Keratinocyte (primary cell): ENCODE measurements at regions not wholly inside any gene's neighbourhood (a gene's known extent, or its start where the extent isn't known, plus 50 kb on each side); places are given as distances from the start of the nearest gene placed in this dataset.

Experiments
- DNase-seq: peaks from one replicate; pipeline ENCODE4 v3.0.0-alpha.2; 2011; ENCODE audit warnings: low read depth, missing footprints, low spot score
- FAIRE-seq: peaks from 2 replicates; lab custom pipeline; 2011; peaks lifted over from hg19 to GRCh38; lab: Jason Lieb, UNC
- H2AFZ ChIP-seq: 2 replicates; pipeline ENCODE4 v1.6.0; 2012; ENCODE audit warnings: low read length, control low read depth, inconsistent platforms; ENCODE audit not compliant: control insufficient read depth
- H3K27ac ChIP-seq: 2 replicates; pipeline ENCODE4 v1.5.1; 2011; ENCODE audit warnings: low read length; ENCODE audit not compliant: control insufficient read depth, insufficient read depth
- H3K27me3 ChIP-seq: 3 replicates; pipeline ENCODE4 v1.6.0; 2011; ENCODE audit warnings: low read length; ENCODE audit not compliant: control insufficient read depth, insufficient read depth; ENCODE audit errors: extremely low read depth
- H3K36me3 ChIP-seq, 2 experiments: 2 replicates in 1 of 2; 3 replicates in 1 of 2; pipeline ENCODE4 v1.5.1; 2011; ENCODE audit warnings: low read length in 2 of 2, mild to moderate bottlenecking in 1 of 2; ENCODE audit not compliant: control insufficient read depth in 2 of 2, insufficient read depth in 2 of 2; ENCODE audit errors: extremely low read depth in 1 of 2
- H3K4me1 ChIP-seq: 3 replicates; pipeline ENCODE4 v1.5.1; 2011; ENCODE audit warnings: low read length; ENCODE audit not compliant: control insufficient read depth, insufficient read depth; ENCODE audit errors: extremely low read depth
- H3K4me2 ChIP-seq: 3 replicates; pipeline ENCODE4 v1.6.0; 2011; ENCODE audit warnings: low read depth, low read length; ENCODE audit not compliant: control insufficient read depth, insufficient read depth; ENCODE audit errors: extremely low read depth
- H3K4me3 ChIP-seq, 3 experiments: fragments of 200-600 bp in 1 of 3; sonication (generic) in 1 of 3; 2 replicates in 2 of 3; 3 replicates in 1 of 3; pipeline ENCODE4 v1.5.1; 2011 to 2016; ENCODE audit warnings: low read length in 3 of 3, mild to moderate bottlenecking in 3 of 3, control low read depth in 2 of 3, inconsistent platforms in 1 of 3, low read depth in 1 of 3, mixed read lengths in 1 of 3, mixed run types in 1 of 3, moderate library complexity in 1 of 3; ENCODE audit not compliant: control insufficient read depth in 2 of 3, insufficient read depth in 2 of 3; ENCODE audit errors: extremely low read depth in 1 of 3
- H3K79me2 ChIP-seq: 2 replicates; pipeline ENCODE4 v1.6.0; 2012; ENCODE audit warnings: low read length; ENCODE audit not compliant: control insufficient read depth, insufficient read depth
- H3K9ac ChIP-seq: 3 replicates; pipeline ENCODE4 v1.6.0; 2011; ENCODE audit warnings: low read length; ENCODE audit not compliant: control insufficient read depth, insufficient read depth; ENCODE audit errors: extremely low read depth
- H3K9me1 ChIP-seq: 3 replicates; pipeline ENCODE4 v1.6.0; 2011; ENCODE audit warnings: low read length; ENCODE audit not compliant: control insufficient read depth, insufficient read depth; ENCODE audit errors: extremely low read depth
- H3K9me3 ChIP-seq: 2 replicates; pipeline ENCODE4 v1.5.1; 2012; ENCODE audit warnings: low read depth, low read length; ENCODE audit not compliant: control insufficient read depth
- H4K20me1 ChIP-seq: 3 replicates; pipeline ENCODE4 v1.6.0; 2011; ENCODE audit warnings: low read length; ENCODE audit not compliant: control insufficient read depth, insufficient read depth; ENCODE audit errors: extremely low read depth
- EZH2 ChIP-seq: IDR thresholded peaks from one replicate; pipeline ENCODE4 v1.6.1; 2012; ENCODE audit warnings: inconsistent platforms, mild to moderate bottlenecking, low read length, moderate library complexity
- dilution Hi-C: fragments of 300-500 bp; cut with MboI; formaldehyde crosslinking; loops from one replicate; pipeline ENCODE4 v1.7.0; 2020; ENCODE audit warnings: low sequenced_read_pairs; ENCODE audit not compliant: extremely low pct_ligation_motif_present
- TF ChIP-seq, protein P1 (sequence below), 3 experiments: IDR thresholded peaks in 1 of 3; conservative IDR thresholded peaks in 1 of 3; optimal IDR thresholded peaks in 1 of 3; 2 replicates in 2 of 3; 3 replicates in 1 of 3; pipeline versions ENCODE3 to v1.5.1; 2011; ENCODE audit warnings: low read length in 3 of 3, mild to moderate bottlenecking in 3 of 3, moderate library complexity in 2 of 3, control low read depth in 1 of 3, inconsistent platforms in 1 of 3; ENCODE audit not compliant: insufficient read depth in 2 of 3; ENCODE audit errors: extremely low read depth in 1 of 3

DNA sequence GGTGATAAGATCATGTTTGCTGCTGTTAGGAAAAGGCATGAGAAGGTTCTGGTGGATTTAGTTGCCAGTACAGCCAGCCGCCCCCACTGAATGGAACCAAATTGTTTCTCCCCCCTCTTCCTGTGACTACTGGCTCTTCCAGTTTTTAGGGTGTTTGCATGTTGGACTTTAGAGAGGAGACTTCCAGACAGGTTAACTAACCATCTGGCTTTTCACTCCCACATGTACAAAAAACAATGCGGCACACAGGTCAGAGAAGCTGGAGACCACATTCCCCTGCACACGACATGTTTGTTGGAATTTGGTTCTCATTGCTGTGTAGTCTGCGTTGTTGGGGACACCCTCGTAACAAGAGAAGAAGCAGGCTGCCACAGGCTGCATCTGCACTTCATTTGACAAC lies 103.9 kb upstream of the TMEM132C start:
- dilution Hi-C loops = no loop called here

DNA sequence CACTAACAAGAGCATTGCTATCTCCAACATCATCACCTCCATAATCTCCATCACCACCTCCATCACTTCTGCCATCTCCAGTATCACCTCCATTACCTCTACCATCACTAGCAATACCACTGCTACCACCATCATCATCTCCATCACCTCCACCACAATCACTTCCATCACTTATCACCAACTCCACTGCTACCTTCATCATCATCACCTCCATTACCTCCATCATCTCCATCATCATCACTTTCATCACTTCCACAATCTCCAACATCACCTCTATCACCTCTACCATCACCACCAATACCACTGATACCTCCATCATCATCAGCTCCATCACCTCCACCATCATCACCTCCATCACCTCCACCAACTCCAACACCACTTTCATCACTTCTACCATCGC lies 102.4 kb upstream of the TMEM132C start:
- no peaks in the 10 kb centered on the region for H3K79me2 ChIP-seq
- peaks cover 8% of the 10 kb centered on the region for H3K9me3 ChIP-seq
- no peaks in the 10 kb centered on the region for H3K36me3 ChIP-seq
- FAIRE-seq = no peak
- no peak for TF ChIP-seq EZH2
- TF ChIP-seq, protein P1, sequence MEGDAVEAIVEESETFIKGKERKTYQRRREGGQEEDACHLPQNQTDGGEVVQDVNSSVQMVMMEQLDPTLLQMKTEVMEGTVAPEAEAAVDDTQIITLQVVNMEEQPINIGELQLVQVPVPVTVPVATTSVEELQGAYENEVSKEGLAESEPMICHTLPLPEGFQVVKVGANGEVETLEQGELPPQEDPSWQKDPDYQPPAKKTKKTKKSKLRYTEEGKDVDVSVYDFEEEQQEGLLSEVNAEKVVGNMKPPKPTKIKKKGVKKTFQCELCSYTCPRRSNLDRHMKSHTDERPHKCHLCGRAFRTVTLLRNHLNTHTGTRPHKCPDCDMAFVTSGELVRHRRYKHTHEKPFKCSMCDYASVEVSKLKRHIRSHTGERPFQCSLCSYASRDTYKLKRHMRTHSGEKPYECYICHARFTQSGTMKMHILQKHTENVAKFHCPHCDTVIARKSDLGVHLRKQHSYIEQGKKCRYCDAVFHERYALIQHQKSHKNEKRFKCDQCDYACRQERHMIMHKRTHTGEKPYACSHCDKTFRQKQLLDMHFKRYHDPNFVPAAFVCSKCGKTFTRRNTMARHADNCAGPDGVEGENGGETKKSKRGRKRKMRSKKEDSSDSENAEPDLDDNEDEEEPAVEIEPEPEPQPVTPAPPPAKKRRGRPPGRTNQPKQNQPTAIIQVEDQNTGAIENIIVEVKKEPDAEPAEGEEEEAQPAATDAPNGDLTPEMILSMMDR (optimal IDR thresholded peaks at IDR 0.05 in 1 of 3, IDR thresholded peaks at IDR 0.05 in 1 of 3, conservative IDR thresholded peaks at IDR 0.05 in 1 of 3; ENCODE audit: extremely low read depth in 1 of 3, insufficient read depth in 2 of 3, low read length in 3 of 3) = no peak
- DNase-seq = no peak
- no peaks in the 10 kb centered on the region for H3K9me1 ChIP-seq
- dilution Hi-C loops = no loop called here
- H3K27me3 ChIP-seq = no peaks in the 10 kb centered on the region
- no peak overlapping the region for H3K9ac ChIP-seq
- no peak overlapping the region for H3K4me2 ChIP-seq
- no peaks in the 10 kb centered on the region for H3K4me1 ChIP-seq
- H2AFZ ChIP-seq = no peak overlapping the region
- H3K27ac ChIP-seq = no peak overlapping the region
- no peaks in the 10 kb centered on the region for H4K20me1 ChIP-seq
- H3K4me3 ChIP-seq = no peak overlapping the region

More for the DNA sequence above, 103.9 kb upstream of the TMEM132C start:
- no peaks in the 10 kb centered on the region for H4K20me1 ChIP-seq
- no peaks in the 10 kb centered on the region for H3K79me2 ChIP-seq
- H2AFZ ChIP-seq = no peak overlapping the region
- no peaks in the 10 kb centered on the region for H3K9me1 ChIP-seq
- H3K27ac ChIP-seq = no peak overlapping the region
- no peak overlapping the region for H3K4me3 ChIP-seq
- peaks cover 8% of the 10 kb centered on the region for H3K9me3 ChIP-seq
- H3K36me3 ChIP-seq = no peaks in the 10 kb centered on the region
- H3K9ac ChIP-seq = no peak overlapping the region
- H3K4me2 ChIP-seq = no peak overlapping the region
- TF ChIP-seq, protein P1 (optimal IDR thresholded peaks at IDR 0.05 in 1 of 3, IDR thresholded peaks at IDR 0.05 in 1 of 3, conservative IDR thresholded peaks at IDR 0.05 in 1 of 3; ENCODE audit: extremely low read depth in 1 of 3, insufficient read depth in 2 of 3, low read length in 3 of 3) = no peak
- no peak for TF ChIP-seq EZH2
- FAIRE-seq (no peak), DNase-seq (no peak)
- H3K27me3 ChIP-seq = no peaks in the 10 kb centered on the region
- H3K4me1 ChIP-seq = no peaks in the 10 kb centered on the region
